NOMO-1 treated with dmso at 0.1 percent for 144 hours (cell line): ENCODE measurements at regions not wholly inside any gene's neighbourhood (a gene's known extent, or its start where the extent isn't known, plus 50 kb on each side); places are given as distances from the start of the nearest gene placed in this dataset.

Source experiments
- DNase-seq: peaks from one replicate; lab custom pipeline; 2025; ENCODE audit not compliant: unreplicated experiment; lab: John Stamatoyannopoulos, UW

DNA sequence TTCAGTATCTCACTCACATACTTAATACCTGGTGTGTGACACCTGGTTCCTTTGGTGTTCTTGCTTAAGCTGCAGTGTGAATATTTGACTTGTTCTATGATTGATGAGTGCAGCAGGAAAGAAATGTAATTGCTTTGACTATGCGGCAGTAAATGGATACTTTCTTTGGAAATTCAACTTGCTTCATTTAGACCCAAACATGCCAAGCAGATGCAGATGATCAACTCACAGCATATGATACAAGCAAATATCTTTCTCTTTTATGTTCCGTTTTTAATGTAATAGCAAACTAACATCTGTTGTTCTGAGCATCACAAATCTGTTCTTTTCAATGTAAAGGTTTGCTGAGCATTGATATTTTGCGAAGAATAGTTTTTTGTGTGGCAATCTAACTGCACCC, 549.5 kb downstream of the C4orf33 start:
- DNase-seq: no peak

- DNase-seq: no peak
Observed at GRCh38 chr4:129668092-129668491, 572.1 kb downstream of the C4orf33 start.

GRCh38 chr4:129672941-129673340, 577.0 kb downstream of the C4orf33 start:
- no peak for DNase-seq

GRCh38 chr4:129675036-129675435, 579.1 kb downstream of the C4orf33 start:
- DNase-seq: no peak

DNA sequence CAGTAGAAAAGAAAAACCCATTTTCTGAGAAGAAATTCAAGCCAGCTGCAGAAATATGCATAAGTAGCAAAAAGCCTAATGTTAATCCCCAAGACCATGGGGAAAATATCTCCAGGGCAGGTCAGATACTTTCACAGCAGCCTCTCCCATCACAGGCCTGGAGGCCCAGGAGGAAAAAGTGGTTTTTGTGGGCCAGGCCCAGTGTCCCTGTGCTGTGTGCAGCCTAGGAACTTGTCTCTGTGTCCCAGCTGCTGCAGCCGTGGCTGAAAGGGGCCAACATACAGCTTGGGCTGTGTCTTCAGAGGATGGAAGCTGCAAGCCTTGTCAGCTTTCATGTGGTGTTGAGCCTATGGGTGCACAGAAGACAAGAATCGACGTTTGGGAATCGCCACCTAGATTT, 581.0 kb downstream of the C4orf33 start:
- no peak for DNase-seq

- no peak for DNase-seq
Observed at GRCh38 chr4:129682586-129682985, 586.6 kb downstream of the C4orf33 start.

DNA sequence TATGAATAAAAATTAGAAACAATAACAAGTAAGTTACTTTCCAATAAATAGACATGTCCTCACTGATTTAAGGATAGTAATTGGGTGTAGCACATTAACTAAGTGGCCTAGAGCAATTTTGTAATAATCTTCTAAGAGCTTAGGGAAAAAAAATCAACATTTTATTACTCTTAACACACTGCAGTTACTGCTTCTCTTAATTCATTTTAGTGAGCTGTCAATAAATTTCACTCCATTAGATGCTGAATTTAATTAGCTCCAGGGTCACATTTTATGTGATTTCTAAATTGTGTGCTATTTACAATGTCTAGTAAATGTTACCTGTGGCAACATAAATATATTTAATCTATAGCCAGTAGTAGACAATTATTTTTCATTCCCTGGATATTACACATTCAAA, 612.0 kb downstream of the C4orf33 start:
- DNase-seq: no peak

DNA sequence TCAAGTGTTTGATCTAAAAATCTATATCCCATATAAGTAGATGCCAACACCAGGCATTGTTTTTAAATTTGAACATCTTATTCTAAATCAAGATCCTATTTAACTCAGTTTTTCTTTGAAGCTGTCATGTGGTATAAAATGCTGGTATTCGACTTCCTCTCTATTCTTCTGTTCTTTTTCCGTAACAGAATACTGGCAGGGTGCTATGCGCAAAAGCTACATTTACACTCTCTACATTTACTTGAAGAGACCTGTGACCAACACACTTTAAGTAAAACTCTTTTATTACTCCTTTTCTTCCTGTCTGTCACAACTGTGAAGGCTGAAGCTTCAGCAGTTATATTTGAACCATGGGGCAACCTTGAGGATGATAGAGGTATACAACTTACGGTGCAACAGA, 612.8 kb downstream of the C4orf33 start:
- DNase-seq: no peak

DNA sequence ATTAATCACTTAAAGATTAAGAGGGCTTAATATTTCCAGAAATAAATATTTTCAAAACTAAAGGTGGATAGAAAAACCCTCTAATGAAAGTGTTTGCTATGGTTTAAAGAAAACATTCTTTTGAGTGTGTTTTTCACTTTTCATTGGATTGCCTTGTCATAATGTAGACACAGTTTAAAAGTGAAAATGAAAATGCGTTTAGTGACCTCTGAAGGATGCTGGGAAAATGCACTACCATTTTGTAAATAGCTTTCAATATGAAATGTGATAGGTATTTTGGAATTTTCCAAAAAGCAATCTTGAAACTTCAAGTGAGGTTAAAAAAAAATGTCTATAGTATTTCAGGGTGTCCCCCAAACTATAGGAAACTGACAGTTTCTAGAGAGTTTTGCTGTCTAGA, 642.2 kb downstream of the C4orf33 start:
- DNase-seq: no peak

DNA sequence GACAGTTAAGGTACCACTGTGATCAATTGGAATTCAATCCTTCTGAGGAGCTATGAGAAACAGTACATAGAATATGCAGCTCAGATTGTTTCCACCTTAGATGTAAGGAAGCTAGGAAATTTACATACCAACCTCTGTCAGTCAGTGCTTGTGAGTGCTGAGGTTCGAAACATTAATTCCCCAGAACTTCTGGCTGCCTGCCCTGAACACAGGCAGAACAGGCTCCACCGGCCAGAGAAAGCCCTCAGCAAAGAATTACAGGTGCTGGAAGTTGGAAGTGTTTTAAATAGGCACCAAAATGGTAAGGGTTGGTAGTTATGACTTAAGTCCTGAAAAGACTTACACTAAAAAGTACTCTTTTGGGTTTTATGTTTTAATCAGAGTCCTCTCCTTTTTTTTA, 651.8 kb downstream of the C4orf33 start:
- DNase-seq: no peak

DNA sequence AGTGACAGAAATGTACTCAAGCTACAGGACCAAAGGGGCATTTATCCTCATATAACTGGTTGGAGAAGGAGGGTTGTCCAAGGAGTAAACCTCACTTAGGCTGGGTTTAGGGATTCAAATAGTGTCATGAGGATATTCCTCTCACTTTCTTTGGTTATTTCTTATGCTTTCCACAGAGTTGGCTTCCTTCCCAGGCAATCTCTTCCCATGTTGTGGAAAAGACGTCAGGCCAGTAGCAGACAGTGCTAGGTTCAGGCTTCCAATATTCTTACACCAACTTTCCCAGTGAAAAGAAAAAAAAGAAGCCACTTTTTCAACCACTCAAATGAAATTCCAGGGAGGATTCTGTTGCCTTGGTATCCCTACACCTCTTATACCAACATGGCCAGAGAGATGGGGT, 653.0 kb downstream of the C4orf33 start:
- no peak for DNase-seq

- DNase-seq: no peak
Observed at GRCh38 chr4:129751646-129752045, 655.7 kb downstream of the C4orf33 start.

GRCh38 chr4:129783596-129783995, 687.6 kb downstream of the C4orf33 start:
- no peak for DNase-seq

GRCh38 chr4:129788486-129788885, 692.5 kb downstream of the C4orf33 start:
- DNase-seq: no peak

DNA sequence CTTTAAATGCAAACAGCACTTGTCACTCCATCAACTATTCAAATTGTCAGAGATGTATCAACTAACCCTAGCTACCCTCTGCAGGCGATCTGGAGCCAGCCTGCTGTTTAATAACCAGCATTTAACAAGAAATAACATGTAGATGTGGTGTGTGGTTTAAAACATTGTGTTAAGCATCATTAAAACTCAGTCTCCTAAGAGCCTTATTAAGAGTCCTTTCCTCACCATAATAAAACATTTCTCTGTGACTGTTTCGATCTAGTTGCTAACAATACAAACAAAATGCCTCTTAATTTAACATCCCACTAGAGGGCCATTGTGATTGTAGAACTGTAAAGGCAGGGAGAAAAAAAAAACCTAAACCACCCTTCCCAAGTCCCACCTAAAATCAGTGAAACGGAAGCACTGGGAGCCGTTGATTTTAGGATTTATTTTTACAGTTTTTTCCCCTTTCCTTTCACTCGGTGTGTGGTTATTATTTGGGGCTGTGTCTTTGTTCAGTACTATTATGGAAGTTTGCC, 708.6 kb downstream of the C4orf33 start:
- no peak for DNase-seq

DNA sequence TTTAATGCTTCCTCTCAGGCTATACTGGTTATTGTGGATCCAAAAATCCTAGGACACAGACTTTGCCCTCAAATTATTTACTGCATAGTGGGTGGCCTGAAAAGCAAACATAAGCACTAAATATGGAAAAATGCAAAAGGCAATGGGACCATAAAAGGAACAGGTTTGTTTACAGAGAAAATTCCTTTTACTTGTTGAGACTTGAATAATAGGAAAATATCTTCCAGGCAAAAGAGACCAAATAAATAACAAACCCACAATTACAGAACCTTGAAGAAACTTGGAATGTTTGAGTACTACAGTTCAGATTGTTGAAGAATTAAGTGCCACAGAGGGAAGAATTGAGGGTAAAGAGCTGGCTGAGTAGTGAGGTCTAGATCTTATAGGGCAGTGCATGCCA, 711.0 kb downstream of the C4orf33 start:
- DNase-seq: no peak

GRCh38 chr4:129808242-129808641, 712.3 kb downstream of the C4orf33 start:
- DNase-seq: no peak

DNA sequence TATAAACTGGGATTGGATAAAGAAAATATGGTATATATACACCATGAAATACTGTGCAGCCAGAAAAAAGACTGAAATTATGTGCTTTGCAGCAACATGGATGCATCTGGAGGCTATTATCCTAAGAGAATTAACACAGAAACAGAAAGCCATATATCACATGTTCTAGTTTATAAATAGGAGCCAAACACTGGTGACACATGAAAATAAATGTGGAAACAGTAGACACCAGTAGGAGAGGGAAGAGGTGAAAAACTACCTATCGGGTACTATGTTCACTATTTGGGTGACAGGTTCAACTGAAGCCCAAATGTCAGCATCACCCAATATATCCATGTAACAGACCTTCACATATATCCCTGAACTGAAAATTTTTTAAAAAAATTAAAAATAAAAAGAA, 725.1 kb downstream of the C4orf33 start:
- DNase-seq: no peak

GRCh38 chr4:129821963-129822362, 726.0 kb downstream of the C4orf33 start:
- DNase-seq: no peak

DNA sequence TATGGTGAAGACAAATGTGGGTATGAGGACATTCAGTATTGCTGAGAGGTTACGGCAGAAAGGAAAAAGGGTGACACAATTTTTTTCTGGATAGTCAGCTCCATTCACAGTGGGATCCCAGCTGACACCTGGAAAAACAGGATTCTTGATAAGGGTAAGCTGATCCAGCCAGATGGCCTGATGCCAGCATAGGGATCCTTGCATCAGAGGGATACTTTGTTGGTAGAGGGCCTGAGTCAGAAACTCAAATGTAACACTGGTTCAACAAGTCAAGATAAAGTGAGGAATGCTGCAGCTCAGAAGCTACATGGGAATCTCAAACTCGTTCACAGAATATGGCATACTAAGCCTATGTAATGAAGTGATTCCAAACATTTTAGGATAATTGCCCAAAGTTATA, 726.7 kb downstream of the C4orf33 start:
- DNase-seq: no peak

DNA sequence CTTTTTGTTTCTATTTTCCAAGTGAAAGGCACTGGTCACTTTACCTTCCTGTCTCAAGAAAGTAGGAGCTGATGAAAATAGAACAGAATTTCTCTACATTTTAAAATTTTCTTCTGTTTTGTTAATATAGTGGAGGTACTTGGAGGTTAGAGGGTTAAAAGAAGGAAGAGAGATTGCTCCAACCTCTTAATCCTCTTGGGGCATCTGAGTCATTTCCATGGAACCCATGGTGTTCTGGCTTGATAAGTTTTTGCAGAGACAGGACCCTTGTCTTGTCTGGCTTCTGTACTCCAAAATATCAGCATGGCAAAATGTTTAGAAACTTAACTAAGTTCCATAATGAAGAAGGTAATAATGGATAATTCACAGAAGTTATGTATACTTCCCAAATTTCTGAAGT, 727.2 kb downstream of the C4orf33 start:
- no peak for DNase-seq

GRCh38 chr4:129829373-129829772, 733.4 kb downstream of the C4orf33 start:
- no peak for DNase-seq

DNA sequence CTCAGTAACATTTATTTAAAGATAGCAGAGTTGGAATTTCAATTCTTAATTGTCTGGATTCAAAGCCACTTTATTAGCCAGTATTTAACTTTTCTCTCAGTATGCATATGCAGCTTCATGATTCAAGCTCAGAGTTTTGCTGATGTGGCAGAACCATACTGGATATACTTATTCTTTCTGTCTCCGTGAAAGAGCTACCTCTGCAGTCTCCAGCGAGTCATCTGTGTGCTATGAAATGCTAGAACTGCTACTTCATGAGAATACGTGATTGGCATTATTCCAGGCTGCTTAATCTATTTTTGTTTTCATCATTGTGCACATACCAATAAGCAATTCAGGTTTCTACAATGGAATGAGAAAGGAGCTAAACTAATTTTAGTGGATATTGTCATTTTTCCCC, 743.7 kb downstream of the C4orf33 start:
- no peak for DNase-seq

- DNase-seq: no peak
Observed at GRCh38 chr4:129842096-129842495, 746.1 kb downstream of the C4orf33 start.
